IMR-90 (cell line): ENCODE measurements at regions not wholly inside any gene's neighbourhood (a gene's known extent, or its start where the extent isn't known, plus 50 kb on each side); places are given as distances from the start of the nearest gene placed in this dataset.

Source experiments
- CHD1 ChIP-seq: IDR thresholded peaks from 2 replicates; pipeline ENCODE4 v1.6.1; 2012; ENCODE audit warnings: low read depth, low read length, improper control_type of control experiment
- MXI1 ChIP-seq: IDR thresholded peaks from 2 replicates; pipeline ENCODE4 v1.6.1; 2012; ENCODE audit warnings: low read depth, mild to moderate bottlenecking, low read length, moderate library complexity, borderline replicate concordance
- POLR2A ChIP-seq: IDR thresholded peaks from 2 replicates; pipeline ENCODE4 v1.6.1; 2012; ENCODE audit warnings: mild to moderate bottlenecking, low read depth, low read length
- RFX5 ChIP-seq: IDR thresholded peaks from 2 replicates; pipeline ENCODE4 v1.8.0; 2012; ENCODE audit warnings: low read depth, mild to moderate bottlenecking, low read length, moderate library complexity
- SMC3 ChIP-seq: fragments of 150-350 bp; IDR thresholded peaks from 2 replicates; pipeline ENCODE4 v1.6.1; 2016; ENCODE audit warnings: low read depth, mild to moderate bottlenecking, antibody characterized with exemption, low read length, moderate library complexity
- TF ChIP-seq, protein P1 (sequence below): conservative IDR thresholded peaks from 2 replicates; pipeline ENCODE4 v1.5.1; 2012; ENCODE audit warnings: mild to moderate bottlenecking, low read depth, low read length, improper control_type of control experiment
- TF ChIP-seq, protein P2 (sequence below): fragments of 150-350 bp; IDR thresholded peaks from 2 replicates; pipeline ENCODE4 v1.6.1; 2017; ENCODE audit warnings: mild to moderate bottlenecking, antibody characterized with exemption, low read length, low read depth

DNA sequence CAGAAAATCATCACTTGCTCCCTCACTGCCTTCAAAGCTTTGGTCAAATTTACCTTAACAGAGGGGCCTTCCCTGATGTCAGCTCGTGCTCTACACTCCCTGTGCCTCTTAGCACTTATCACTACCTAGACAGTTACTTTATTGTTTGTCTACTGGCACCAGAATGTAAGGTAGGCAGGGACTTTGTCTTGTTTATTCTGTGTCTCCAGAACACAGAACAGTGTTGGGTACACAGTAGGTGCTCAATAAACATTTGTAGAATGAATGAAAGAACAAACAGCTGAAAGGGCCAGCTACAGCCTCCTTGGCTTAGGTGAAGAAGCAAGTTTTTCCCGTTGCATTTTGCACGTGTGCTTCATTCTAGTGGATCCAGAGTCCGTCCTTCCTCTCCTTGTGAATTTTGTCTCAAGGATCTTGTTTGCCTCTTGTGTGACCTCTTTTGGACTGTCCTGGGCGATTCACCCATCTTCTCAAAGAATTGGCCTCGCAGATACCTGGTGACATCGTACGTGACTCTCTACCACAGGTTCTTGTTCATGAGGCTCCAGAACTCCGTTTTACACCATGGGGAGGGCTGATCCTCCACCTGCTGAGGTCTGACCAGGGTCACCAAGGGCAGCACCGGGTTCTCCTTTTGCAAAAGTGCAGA lies 84.2 kb upstream of the ARMC2 start:
- TF ChIP-seq, protein P1, sequence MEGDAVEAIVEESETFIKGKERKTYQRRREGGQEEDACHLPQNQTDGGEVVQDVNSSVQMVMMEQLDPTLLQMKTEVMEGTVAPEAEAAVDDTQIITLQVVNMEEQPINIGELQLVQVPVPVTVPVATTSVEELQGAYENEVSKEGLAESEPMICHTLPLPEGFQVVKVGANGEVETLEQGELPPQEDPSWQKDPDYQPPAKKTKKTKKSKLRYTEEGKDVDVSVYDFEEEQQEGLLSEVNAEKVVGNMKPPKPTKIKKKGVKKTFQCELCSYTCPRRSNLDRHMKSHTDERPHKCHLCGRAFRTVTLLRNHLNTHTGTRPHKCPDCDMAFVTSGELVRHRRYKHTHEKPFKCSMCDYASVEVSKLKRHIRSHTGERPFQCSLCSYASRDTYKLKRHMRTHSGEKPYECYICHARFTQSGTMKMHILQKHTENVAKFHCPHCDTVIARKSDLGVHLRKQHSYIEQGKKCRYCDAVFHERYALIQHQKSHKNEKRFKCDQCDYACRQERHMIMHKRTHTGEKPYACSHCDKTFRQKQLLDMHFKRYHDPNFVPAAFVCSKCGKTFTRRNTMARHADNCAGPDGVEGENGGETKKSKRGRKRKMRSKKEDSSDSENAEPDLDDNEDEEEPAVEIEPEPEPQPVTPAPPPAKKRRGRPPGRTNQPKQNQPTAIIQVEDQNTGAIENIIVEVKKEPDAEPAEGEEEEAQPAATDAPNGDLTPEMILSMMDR, result no peak
- TF ChIP-seq POLR2A (no peak), CHD1 (no peak), SMC3 (no peak), RFX5 (no peak), MXI1 (no peak)
- TF ChIP-seq, protein P2, sequence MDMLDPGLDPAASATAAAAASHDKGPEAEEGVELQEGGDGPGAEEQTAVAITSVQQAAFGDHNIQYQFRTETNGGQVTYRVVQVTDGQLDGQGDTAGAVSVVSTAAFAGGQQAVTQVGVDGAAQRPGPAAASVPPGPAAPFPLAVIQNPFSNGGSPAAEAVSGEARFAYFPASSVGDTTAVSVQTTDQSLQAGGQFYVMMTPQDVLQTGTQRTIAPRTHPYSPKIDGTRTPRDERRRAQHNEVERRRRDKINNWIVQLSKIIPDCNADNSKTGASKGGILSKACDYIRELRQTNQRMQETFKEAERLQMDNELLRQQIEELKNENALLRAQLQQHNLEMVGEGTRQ, result no peak
